Activated CD4-positive, alpha-beta T cell treated with anti-CD3 and anti-CD28 coated beads for 48 hours (primary cell): ENCODE measurements at regions not wholly inside any gene's neighbourhood (a gene's known extent, or its start where the extent isn't known, plus 50 kb on each side); places are given as distances from the start of the nearest gene placed in this dataset.

ENCODE experiments used
- DNase-seq: peaks from one replicate; pipeline ENCODE4 v3.0.0-alpha.2; 2020

GRCh38 chr3:135755330-135756105 lies 210.0 kb upstream of the PPP2R3A start:
- DNase-seq, result no peak

- DNase-seq, result no peak
These were observed 209.3 kb upstream of the PPP2R3A start for GRCh38 chr3:135756106-135756668.

DNA sequence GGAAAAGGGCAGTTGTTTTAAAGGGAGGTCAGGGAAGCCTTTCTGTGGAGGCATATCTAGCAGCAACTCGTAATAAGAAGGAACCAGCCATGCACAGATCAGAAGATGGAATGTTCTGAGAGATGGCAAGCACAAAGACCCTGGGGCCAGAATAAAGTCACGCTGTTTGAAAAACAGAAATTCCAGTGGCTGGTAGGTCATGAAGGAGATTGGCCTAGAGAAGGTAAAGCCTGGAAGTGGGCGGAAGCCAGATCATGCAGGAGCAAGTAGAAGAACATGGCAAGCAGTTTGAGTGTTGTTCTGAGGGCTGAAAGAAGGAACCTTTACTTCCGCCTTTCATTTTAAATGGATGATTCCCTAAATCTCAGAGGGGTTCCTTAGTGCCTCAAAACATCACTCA lies 208.1 kb upstream of the PPP2R3A start:
- no peak for DNase-seq

- DNase-seq, result no peak
These were observed 206.6 kb upstream of the PPP2R3A start for GRCh38 chr3:135758961-135759360.

DNA sequence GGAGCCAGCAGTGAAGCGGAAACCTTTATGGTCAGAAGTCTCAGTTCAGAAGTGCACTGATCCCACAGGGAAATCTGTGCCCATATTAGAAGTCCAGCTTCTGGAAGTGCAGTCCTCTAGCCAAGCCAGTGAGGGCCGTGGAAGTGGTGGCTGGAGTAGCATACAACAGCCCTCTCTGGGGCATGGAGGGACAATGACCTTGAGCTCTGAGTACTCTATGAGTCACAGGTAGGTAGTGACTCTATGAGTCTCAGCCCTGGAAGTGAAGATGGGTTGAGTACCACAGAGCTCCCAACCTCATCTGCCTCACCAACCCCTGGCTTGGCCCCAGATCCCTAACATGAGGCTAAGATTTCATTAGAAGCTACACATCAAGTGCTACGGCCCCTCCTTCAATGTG lies 205.9 kb upstream of the PPP2R3A start:
- DNase-seq, result no peak

GRCh38 chr3:135760581-135760980 lies 204.9 kb upstream of the PPP2R3A start:
- no peak for DNase-seq

DNA sequence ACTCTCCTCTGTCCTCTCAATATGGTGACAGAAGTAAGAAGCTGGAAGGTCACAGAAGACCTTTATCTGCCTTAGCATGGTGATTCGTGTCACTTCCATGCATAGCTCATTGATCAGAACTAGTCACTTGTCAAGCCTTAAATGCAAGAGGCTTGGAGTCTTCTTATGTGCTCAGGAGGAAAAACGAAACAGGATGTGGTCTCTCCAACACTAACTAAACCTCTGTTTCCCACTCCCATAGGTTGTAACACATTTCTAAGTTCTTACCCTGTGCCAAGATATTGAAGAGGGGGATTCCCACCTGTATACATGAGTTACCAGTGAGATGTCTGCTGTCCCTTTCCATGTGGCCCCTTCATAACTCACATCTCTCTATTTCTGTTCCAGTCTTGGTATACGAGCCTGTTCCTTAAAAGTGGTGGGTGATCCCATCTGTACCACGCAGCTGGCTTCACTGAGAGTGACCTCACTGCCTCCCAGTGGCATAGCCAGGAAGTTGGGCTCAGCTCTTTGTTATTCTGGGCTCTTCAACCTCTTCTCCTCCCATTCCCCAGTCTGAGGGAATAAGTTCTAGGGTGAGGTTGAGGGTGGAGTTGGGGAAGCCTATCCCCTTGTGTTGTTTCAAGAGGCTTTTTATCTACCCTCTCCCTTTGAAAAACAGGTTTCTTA lies 203.2 kb upstream of the PPP2R3A start:
- no peak for DNase-seq

GRCh38 chr3:135766115-135766514 lies 199.4 kb upstream of the PPP2R3A start:
- no peak for DNase-seq

GRCh38 chr3:135771760-135772159 lies 193.8 kb upstream of the PPP2R3A start:
- no peak for DNase-seq

GRCh38 chr3:135779024-135779423 lies 186.5 kb upstream of the PPP2R3A start:
- DNase-seq, result no peak

GRCh38 chr3:135779590-135780235 lies 185.8 kb upstream of the PPP2R3A start:
- no peak for DNase-seq

- DNase-seq, result no peak
These were observed 184.3 kb upstream of the PPP2R3A start for GRCh38 chr3:135781026-135781815.

DNA sequence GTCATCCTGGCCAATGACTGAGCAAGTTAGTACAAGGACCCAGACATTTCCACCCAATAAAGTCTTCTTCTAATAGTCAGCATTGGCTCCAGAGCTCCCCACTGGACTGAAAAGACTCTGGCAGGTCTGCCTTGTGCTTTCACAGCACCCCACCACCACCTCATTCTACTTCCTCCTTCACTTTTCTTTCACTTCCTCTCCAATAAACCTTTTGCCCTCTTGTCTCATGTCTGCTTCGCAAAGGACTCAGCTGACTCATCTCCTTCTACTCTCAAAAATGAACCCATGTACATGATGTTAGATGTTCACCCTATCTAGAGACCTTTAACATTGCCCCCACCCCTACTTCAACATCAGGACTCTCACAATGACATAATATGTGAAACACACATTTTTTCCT lies 181.0 kb upstream of the PPP2R3A start:
- no peak for DNase-seq

DNA sequence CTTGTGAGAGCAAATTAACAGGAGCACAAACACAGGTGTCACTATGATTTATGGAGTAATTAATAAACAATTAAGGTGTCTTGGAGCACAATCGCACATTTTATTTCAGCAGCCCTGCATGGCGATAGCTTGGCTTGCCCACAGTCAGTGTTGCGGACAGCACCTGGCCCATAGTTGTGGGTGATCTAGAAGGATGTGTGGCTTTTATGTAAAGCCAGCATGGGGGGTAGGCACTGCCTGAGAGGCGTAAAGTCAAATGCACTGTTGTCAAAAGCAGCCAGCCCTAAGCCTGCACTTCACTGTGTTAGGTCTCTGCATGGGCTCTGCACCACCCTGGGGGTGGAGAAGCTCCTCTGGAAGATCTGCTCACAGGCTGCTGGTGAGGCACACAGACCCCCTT lies 177.4 kb upstream of the PPP2R3A start:
- DNase-seq, result no peak

- DNase-seq, result no peak
These were observed 176.6 kb upstream of the PPP2R3A start for GRCh38 chr3:135788978-135789377.

DNA sequence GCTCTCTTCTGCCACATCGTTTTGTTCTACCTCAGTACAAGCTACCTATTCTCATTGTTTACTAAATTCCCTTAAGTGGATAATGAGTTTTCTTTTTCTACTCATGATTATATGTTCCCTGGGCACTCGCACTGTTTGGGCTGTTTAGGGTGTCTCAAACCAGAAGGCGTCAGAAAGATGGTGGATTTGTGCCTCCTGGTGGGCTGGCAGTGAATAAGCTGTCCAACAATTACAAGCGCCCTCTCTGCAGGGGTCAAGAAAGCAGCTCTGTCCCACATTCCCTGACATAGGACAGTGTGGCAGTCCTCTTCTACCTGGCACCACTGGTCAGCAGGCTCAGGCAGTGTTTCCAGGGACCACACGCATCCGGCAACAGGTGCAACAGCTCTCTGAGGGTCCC lies 173.4 kb upstream of the PPP2R3A start:
- no peak for DNase-seq

DNA sequence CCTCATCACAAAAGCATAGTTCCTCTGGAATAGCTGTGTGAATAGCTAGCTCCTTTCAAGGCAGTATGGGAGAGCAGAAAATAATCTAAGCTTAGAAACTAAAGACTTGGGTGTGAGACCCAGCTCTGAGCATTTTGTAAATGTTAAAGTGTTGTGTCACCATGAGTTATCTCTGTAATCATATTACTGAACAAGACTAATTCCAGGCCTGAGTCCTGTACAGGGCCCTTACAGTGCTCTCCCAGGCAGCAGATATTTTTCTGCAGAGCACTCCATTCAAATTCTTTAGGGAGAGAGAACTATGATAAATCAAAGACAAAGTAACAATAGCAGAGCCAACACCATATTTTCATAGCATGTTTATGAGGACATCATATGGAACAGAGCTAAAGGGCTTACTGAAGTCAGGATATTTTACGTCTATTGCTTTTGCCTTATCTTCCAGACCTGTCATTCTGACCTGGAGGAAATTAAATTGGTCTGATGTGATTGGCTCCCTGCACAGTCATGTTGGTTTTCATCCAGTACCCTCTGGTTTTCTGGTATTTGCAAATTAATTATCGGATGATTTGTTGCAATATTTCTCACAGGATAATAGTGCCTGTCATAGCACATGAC lies 172.6 kb upstream of the PPP2R3A start:
- DNase-seq, result no peak

GRCh38 chr3:135800071-135800549 lies 165.4 kb upstream of the PPP2R3A start:
- DNase-seq, result no peak

- no peak for DNase-seq
These were observed 164.5 kb upstream of the PPP2R3A start for GRCh38 chr3:135801018-135801417.

DNA sequence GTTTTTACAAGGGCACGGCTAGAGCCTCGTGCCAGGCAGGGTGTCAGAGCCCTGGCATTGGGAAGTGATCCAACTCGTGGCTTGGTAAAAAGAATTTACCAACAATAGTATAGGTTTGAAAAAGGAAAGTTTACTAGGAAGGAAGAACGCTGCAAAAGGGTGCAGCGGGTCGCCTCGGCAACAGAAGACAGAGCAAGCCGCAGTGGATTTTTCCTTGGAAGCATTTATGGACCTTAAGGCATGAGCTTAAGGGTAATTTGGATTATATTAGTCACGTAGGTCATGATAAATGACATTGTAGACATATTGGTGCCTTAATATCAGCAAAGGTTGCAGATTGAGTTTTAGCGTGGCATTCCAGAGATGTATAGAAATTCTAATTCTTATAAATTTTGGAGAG lies 163.4 kb upstream of the PPP2R3A start:
- no peak for DNase-seq

- no peak for DNase-seq
These were observed 162.4 kb upstream of the PPP2R3A start for GRCh38 chr3:135803028-135803692.

DNA sequence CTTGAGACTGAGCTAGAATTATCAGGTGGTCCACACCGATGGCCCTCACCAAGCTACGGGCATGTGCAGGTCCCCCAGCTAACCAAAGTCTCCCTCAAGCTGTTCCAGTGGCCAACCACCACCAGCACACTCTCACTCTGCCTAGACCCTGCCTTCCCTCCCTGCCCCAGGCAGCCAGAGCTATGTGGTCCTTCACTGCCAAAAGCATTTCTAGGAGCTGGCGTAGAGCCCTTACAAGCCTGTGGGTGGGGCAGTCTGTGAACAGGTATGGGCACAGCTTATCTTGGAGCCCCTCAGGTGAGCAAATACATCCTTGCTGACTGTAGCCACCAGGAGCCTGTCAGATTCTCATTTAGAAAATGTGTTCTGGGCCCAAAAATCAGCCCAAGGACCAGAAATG lies 159.8 kb upstream of the PPP2R3A start:
- no peak for DNase-seq
